IgD-negative memory B cell (primary cell): ENCODE measurements at regions not wholly inside any gene's neighbourhood (a gene's known extent, or its start where the extent isn't known, plus 50 kb on each side); places are given as distances from the start of the nearest gene placed in this dataset.
A peak's percentile ranks its signal among the peaks of the same experiment; 100 is the strongest.
"Not testable (repeated sequence)": the region's sequence is repeated elsewhere in the genome, so short reads cannot be mapped to it uniquely, and the experiment has no call there.

ENCODE experiments used
- H3K27ac Mint-ChIP-seq, 3 donors: one replicate each; pipeline ENCODE4 v1.8.0; 2020 to 2022; ENCODE audit warnings: mild to moderate bottlenecking in 3 of 3, mixed read lengths in 3 of 3, moderate library complexity in 1 of 3
- H3K27me3 Mint-ChIP-seq: one replicate; pipeline ENCODE4 v1.8.0; 2021; ENCODE audit warnings: mixed read lengths
- H3K36me3 Mint-ChIP-seq: one replicate; pipeline ENCODE4 v1.8.0; 2020; ENCODE audit warnings: mild to moderate bottlenecking, mixed read lengths
- H3K4me1 Mint-ChIP-seq, 3 donors: one replicate each; pipeline ENCODE4 v1.8.0; 2020 to 2022; ENCODE audit warnings: mixed read lengths in 3 of 3, mild to moderate bottlenecking in 1 of 3
- H3K4me3 Mint-ChIP-seq, 4 donors: one replicate each; pipeline ENCODE4 v1.8.0; 2020 to 2022; ENCODE audit warnings: mild to moderate bottlenecking in 4 of 4, mixed read lengths in 4 of 4, moderate library complexity in 3 of 4
- H3K9me3 Mint-ChIP-seq, 3 donors: one replicate each; pipeline ENCODE4 v1.8.0; 2020 to 2021; ENCODE audit warnings: mixed read lengths in 3 of 3, mild to moderate bottlenecking in 1 of 3

DNA sequence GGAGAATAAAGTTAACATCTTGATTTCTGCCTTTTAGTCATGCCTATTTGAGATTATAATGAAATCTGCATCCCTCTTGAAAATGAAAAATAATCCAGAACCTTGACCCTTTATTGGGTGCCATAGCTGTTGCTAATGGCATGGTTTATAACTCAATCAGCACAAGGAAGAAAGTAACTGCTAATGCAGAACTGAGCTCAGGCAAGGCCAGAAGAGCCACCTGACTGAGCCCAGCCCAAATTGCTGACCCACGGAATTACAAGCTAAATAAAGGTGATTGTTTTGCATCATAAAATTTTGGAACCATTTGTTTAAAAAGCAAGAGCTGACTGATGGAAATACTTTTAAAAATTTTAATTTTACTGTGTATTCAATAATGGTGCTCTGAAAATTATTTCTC, 76.4 kb upstream of the TBL1X start:
- Mint-ChIP-seq H3K27ac (no peak overlapping the region), H3K4me3 (no peak overlapping the region), H3K9me3 (peaks cover 0 to 2% (median 0%) of the 10 kb centered on the region in 3 donors), H3K27me3 (peaks cover 5% of the 10 kb centered on the region), H3K4me1 (peaks cover 0 to 2% (median 0%) of the 10 kb centered on the region in 3 donors), H3K36me3 (no peaks in the 10 kb centered on the region)

DNA sequence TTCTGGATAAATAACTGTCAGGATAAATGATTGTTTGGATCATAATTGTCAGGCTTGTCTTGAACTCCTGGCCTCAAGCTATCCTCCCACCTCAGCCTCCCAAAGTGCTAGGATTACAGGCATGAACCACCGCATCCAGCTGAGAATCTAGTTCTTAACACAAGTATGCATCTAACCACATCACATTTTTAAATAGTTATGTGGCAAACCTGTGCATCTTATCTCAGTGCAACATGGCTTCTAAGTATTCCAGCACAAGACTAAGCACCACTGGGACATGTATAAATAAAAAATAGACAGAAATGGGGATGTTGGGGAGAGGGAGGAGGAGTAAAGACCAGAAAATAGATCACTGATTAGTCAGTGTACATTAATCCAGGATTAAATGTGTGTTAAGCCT, 74.7 kb upstream of the TBL1X start:
- Mint-ChIP-seq H3K4me3 (no peak overlapping the region), H3K4me1 (no peaks in the 10 kb centered on the region), H3K36me3 (no peaks in the 10 kb centered on the region), H3K27ac (no peak overlapping the region), H3K27me3 (peaks cover 3% of the 10 kb centered on the region), H3K9me3 (peaks cover 0 to 2% (median 0%) of the 10 kb centered on the region in 3 donors)

DNA sequence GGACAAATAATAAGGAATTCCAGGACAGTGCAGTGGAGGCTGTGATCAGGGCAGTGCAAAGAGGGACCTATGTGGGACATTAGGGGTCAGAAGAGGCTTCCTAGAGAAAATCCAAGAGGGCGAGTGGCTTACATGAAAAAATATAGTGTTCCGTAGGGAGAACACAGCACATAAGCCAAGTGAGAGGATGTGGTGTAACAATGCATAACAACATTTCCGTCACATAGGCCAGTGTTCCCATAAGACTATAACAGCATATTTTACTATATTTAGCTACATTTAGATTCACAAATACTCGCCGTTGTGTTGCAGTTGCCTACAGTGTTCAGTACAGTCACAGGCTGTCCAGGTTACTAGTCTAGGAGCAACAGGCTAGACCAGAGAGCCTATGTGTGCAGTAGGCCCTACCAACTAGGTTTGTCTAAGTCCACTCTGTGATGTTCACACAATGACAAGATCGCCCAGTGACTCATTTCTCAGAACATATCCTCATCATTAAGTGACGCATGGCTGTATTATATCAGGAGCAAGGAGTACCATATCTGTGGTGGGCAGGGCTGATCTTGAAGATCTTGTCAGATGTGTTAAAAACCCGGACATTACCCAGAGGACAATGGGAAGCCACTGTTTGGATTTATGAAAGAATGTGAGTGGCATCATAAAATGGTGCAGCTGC, 74.0 kb upstream of the TBL1X start:
- Mint-ChIP-seq H3K4me3 (no peak overlapping the region), H3K27ac (peak overlapping the region in 1 of 3 donors; percentile 47)

DNA sequence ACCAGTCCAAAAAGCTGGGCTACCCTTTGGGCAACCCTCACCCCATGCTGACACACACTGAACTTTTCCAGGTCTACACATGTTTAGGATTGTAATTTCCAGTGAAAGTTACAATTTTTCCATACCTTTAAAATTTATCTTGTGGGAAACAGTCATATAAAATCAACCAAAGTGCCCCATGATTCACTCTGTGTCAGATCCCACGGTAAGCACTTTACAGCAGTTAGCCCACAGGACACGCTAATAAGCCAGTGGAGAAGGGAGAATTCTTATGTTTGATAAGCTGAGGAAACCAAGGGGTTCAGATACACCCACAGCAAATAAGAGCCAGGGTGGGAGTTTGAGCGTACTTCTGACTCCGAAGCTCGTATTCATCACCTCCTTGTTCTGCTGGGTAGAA, 72.4 kb upstream of the TBL1X start:
- no peaks in the 10 kb centered on the region for H3K4me1 Mint-ChIP-seq
- no peak overlapping the region for H3K4me3 Mint-ChIP-seq
- no peaks in the 10 kb centered on the region for H3K36me3 Mint-ChIP-seq
- peaks cover 4% of the 10 kb centered on the region for H3K27me3 Mint-ChIP-seq
- peaks cover 0 to 2% (median 0%) of the 10 kb centered on the region in 3 donors for H3K9me3 Mint-ChIP-seq
- no peak overlapping the region for H3K27ac Mint-ChIP-seq

More for the DNA sequence above, 74.0 kb upstream of the TBL1X start:
- Mint-ChIP-seq H3K27me3 (peaks cover 2% of the 10 kb centered on the region), H3K9me3 (peaks cover 0 to 2% (median 0%) of the 10 kb centered on the region in 3 donors), H3K4me1 (no peaks in the 10 kb centered on the region), H3K36me3 (no peaks in the 10 kb centered on the region)

DNA sequence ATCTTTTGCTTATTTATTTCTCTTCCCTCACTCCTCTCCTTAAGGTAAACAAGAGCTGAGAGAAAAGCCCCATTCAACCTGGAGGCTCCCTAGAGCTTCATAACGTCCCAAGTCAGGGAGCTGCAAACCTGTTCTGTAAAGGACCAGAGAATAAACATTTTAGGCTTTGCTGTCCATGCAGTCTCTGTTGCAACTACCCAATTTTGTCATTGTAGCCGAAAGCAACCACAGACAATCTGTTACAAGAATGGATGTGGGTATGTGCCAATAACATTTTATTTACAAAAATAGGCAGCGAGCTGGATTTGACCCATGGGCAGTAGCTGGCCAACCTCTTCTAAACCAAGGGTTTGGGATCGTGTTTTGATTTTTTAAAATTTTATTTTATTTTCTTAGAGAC, 71.3 kb upstream of the TBL1X start:
- Mint-ChIP-seq H3K9me3 (peaks cover 0 to 2% (median 0%) of the 10 kb centered on the region in 3 donors), H3K36me3 (no peaks in the 10 kb centered on the region), H3K4me1 (no peaks in the 10 kb centered on the region), H3K4me3 (no peak overlapping the region), H3K27ac (no peak overlapping the region), H3K27me3 (peaks cover 5% of the 10 kb centered on the region)

DNA sequence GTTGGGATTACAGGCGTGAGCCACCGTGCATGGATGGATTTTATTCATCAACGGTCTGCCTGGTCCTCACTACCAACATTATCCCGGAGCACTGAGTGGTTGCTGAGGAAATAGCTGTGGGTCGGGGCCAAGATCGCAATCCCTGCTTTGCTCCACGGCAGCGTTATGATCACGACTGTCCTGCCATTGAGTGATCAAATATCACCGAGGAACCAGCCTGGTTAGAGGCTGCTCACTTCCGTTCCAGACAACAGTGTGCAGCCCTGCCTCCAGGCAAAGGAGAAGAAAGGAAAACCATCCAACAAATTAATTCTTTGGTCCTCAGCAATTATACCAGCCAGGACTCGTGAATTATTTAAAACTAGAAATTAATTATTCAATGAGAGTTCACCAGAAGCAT, 70.6 kb upstream of the TBL1X start:
- Mint-ChIP-seq H3K36me3 (no peaks in the 10 kb centered on the region), H3K27ac (no peak overlapping the region), H3K27me3 (peaks cover 5% of the 10 kb centered on the region), H3K4me3 (peak overlapping the region in 1 of 4 donors; percentile 12), H3K9me3 (peaks cover 0 to 2% (median 0%) of the 10 kb centered on the region in 3 donors), H3K4me1 (no peaks in the 10 kb centered on the region)

DNA sequence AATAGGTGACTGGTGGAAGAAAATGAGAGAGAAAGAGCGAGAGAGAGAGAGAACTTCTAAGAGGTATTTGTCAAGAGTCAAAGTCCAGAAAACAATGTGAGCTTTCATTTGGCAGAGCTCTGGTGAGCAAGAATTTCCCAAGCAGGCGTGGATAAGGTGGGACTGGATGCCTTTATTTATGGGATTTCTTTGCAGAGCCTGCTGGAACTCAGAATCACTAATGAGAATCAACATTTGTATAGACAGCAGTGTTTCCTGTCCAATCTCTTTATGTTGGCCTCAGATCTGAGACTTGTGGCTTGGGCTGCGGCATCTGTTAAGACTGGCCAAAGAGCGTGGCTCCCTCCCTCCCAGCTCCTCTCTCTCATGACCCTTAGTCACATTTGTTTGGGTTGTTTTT, 67.9 kb upstream of the TBL1X start:
- Mint-ChIP-seq H3K27me3 (peaks cover 4% of the 10 kb centered on the region), H3K4me3 (no peak overlapping the region), H3K4me1 (no peaks in the 10 kb centered on the region), H3K9me3 (no peaks in the 10 kb centered on the region), H3K27ac (no peak overlapping the region), H3K36me3 (no peaks in the 10 kb centered on the region)

DNA sequence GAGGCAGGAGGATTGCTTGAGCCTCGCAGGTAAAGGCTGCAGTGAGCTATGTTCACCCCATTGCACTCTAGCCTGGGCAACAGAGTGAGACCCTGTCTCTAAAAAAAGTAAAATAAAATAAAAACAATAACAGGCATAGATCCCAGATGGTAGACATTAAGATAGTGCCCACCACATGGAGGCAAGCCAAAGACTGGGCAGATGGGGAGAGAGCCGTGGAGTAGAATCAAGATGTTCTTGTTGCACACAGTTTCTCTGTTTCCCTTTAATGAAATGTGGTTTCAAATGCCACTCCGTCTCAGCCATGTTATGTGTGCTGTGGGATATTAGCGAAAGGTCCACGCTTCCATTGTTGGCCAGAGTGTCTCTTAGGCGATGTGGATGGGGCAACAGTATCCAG, 63.8 kb upstream of the TBL1X start:
- Mint-ChIP-seq H3K4me3 (no peak overlapping the region), H3K4me1 (peaks cover 0 to 1% (median 0%) of the 10 kb centered on the region in 3 donors), H3K27me3 (peaks cover 2% of the 10 kb centered on the region)

DNA sequence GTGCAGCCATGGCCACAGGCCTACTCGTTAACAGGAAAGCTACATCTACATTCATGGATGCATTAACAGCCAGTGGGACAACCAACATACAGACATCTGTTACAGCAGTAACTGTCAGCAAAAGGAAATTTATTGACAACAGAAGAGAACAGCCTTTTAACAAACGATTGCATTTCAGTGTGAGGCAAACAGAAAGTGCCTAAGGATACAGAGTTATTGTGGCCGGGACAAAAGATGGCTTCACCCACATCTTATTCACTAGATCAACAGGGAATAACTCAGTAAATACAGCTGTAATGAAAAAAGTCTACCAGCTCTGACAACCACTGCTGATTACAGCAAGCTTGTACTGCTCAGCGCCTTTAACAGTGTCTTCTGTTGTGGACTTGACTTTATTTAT, 61.5 kb upstream of the TBL1X start:
- Mint-ChIP-seq H3K4me1 (peaks cover 0 to 1% (median 0%) of the 10 kb centered on the region in 3 donors), H3K9me3 (no peaks in the 10 kb centered on the region), H3K4me3 (no peak overlapping the region), H3K36me3 (no peaks in the 10 kb centered on the region), H3K27me3 (no peaks in the 10 kb centered on the region), H3K27ac (no peak overlapping the region)

More for the DNA sequence above, 63.8 kb upstream of the TBL1X start:
- no peaks in the 10 kb centered on the region for H3K9me3 Mint-ChIP-seq
- H3K27ac Mint-ChIP-seq, result no peak overlapping the region
- H3K36me3 Mint-ChIP-seq, result no peaks in the 10 kb centered on the region

DNA sequence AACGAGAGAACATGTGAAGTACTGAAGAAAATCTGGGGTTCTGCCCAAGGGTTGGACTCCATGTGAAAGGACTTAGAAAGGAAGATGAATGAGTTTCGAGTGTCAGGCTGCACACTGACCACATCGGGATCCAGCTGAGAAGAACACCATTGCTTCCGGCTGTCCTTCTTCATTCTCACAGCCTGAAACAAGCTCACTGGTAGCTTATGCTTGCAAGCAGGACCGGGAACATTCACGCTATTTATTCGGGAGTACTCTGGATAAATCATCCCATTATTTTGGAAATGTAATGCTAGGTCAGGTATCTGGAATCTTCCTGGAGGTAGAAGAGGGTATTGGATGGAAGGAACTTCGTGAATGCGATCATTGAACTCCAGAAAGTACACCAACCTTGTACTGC, 59.2 kb upstream of the TBL1X start:
- H3K9me3 Mint-ChIP-seq, H3K4me3 Mint-ChIP-seq, H3K4me1 Mint-ChIP-seq, H3K27ac Mint-ChIP-seq, H3K27me3 Mint-ChIP-seq, H3K36me3 Mint-ChIP-seq: not testable (repeated sequence)

DNA sequence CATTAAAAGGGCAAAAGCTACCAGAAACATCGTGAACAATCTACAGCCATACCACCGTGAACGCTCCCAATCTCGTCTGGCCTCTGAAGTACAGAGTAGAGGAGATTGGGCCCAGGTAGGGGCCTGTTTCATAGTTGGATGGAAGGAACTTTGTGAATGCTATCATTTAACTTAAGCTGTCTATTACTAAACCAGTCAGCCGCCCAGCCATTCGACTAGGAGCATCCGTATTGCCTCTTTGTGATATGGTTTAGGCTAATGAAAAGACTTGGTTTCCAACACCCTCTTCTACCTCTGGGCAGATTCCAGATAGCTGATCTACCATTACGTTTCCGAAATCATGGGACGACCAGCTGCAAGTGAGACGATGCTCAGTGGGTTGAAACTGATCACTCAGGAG, 54.0 kb upstream of the TBL1X start:
- not testable (repeated sequence) for H3K4me3 Mint-ChIP-seq, H3K36me3 Mint-ChIP-seq, H3K4me1 Mint-ChIP-seq, H3K9me3 Mint-ChIP-seq, H3K27ac Mint-ChIP-seq, H3K27me3 Mint-ChIP-seq

DNA sequence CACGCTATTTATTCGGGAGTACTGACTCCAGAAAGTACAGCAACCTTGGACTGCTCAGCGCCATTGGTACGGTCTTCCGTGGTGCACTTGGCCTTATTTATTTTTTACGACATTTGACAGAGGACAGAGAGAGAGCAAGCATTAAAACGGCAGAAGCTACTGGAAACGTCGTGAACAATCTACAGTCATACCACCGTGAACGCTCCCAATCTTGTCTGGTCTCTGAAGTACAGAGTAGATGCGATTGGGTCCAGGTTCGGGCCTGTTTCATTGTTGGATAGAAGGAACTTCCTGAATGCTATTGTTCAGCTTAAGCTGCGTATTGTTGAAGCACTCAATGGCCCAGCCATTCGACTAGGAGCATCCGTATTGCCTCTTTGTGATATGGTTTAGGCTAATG, 53.2 kb upstream of the TBL1X start:
- H3K27me3 Mint-ChIP-seq, H3K4me1 Mint-ChIP-seq, H3K4me3 Mint-ChIP-seq, H3K36me3 Mint-ChIP-seq, H3K9me3 Mint-ChIP-seq, H3K27ac Mint-ChIP-seq: not testable (repeated sequence)

DNA sequence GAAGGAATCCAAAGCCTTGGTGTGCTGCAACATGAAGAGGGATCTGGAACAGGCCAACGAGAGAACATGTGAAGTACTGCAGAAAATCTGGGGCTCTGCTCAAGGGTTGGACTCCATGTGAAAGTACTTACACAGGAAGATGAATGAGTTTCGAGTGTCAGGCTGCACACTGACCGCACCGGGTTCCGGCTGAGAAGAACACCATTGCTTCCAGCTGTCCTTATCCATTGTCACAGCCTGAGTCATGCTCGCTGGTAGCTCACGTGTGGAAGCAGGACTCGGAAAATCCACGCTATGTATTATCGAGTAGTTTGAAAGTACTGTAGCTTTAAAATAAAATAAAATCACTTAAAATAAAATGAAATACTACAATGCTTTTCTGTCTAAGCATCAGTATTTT, 50.4 kb upstream of the TBL1X start:
- no peaks in the 10 kb centered on the region for H3K27me3 Mint-ChIP-seq
- no peak overlapping the region for H3K27ac Mint-ChIP-seq
- peak overlapping the region in 1 of 4 donors; percentile 17 for H3K4me3 Mint-ChIP-seq
- no peaks in the 10 kb centered on the region for H3K4me1 Mint-ChIP-seq
- H3K36me3 Mint-ChIP-seq, result no peaks in the 10 kb centered on the region
- peaks cover 0 to 3% (median 2%) of the 10 kb centered on the region in 3 donors for H3K9me3 Mint-ChIP-seq
